ENCODE measurements at regions not wholly inside any gene's neighbourhood (a gene's known extent, or its start where the extent isn't known, plus 50 kb on each side); places are given as distances from the start of the nearest gene placed in this dataset.
"Not testable (repeated sequence)": the region's sequence is repeated elsewhere in the genome, so short reads cannot be mapped to it uniquely, and the experiment has no call there.

GRCh38 chr19:31013384-31014020 is 335.7 kb downstream of the TSHZ3 start:
- in situ Hi-C loops (cut with HindIII; ENCODE audit: low pct_unique_long_range_greater_than_20kb, low sequenced_read_pairs): no loop called here
- no peak for DNase-seq (ENCODE audit: low read depth)

- no peak for DNase-seq (ENCODE audit: low read depth)
- in situ Hi-C loops (cut with HindIII; ENCODE audit: low pct_unique_long_range_greater_than_20kb, low sequenced_read_pairs): no loop called here
Measured at GRCh38 chr19:31002518-31003244, 346.6 kb downstream of the TSHZ3 start.

- no peak for DNase-seq (ENCODE audit: low read depth)
- in situ Hi-C loops (cut with HindIII; ENCODE audit: low pct_unique_long_range_greater_than_20kb, low sequenced_read_pairs): no loop called here
Measured at GRCh38 chr19:31001991-31002390, 347.2 kb downstream of the TSHZ3 start.

GRCh38 chr19:31000913-31001312 is 348.3 kb downstream of the TSHZ3 start:
- DNase-seq (ENCODE audit: low read depth): no peak
- in situ Hi-C loops (cut with HindIII; ENCODE audit: low pct_unique_long_range_greater_than_20kb, low sequenced_read_pairs): no loop called here

- in situ Hi-C loops (cut with HindIII; ENCODE audit: low pct_unique_long_range_greater_than_20kb, low sequenced_read_pairs): no loop called here
- DNase-seq (ENCODE audit: low read depth): no peak
Measured at GRCh38 chr19:30999726-31000125, 349.5 kb downstream of the TSHZ3 start.

- no peak for DNase-seq (ENCODE audit: low read depth)
- in situ Hi-C loops (cut with HindIII; ENCODE audit: low pct_unique_long_range_greater_than_20kb, low sequenced_read_pairs): no loop called here
Measured at GRCh38 chr19:30997222-30997621, 352.0 kb downstream of the TSHZ3 start.

- in situ Hi-C loops (cut with HindIII; ENCODE audit: low pct_unique_long_range_greater_than_20kb, low sequenced_read_pairs): no loop called here
- no peak for DNase-seq (ENCODE audit: low read depth)
Measured at GRCh38 chr19:30978639-30979038, 370.6 kb downstream of the TSHZ3 start.

GRCh38 chr19:30969591-30969990 is 379.6 kb downstream of the TSHZ3 start:
- no peak for DNase-seq (ENCODE audit: low read depth)
- in situ Hi-C loops (cut with HindIII; ENCODE audit: low pct_unique_long_range_greater_than_20kb, low sequenced_read_pairs): no loop called here

- in situ Hi-C loops (cut with HindIII; ENCODE audit: low pct_unique_long_range_greater_than_20kb, low sequenced_read_pairs): no loop called here
Measured at GRCh38 chr19:30968841-30969399, 380.3 kb downstream of the TSHZ3 start.

GRCh38 chr19:30968210-30968609 is 381.0 kb downstream of the TSHZ3 start:
- in situ Hi-C loops (cut with HindIII; ENCODE audit: low pct_unique_long_range_greater_than_20kb, low sequenced_read_pairs): no loop called here
- no peak for DNase-seq (ENCODE audit: low read depth)

More at GRCh38 chr19:30968841-30969399, 380.3 kb downstream of the TSHZ3 start:
- DNase-seq (ENCODE audit: low read depth): no peak

- no peak for DNase-seq (ENCODE audit: low read depth)
- in situ Hi-C loops (cut with HindIII; ENCODE audit: low pct_unique_long_range_greater_than_20kb, low sequenced_read_pairs): no loop called here
Measured at GRCh38 chr19:30966486-30966885, 382.8 kb downstream of the TSHZ3 start.

GRCh38 chr19:30959011-30959410 is 390.2 kb downstream of the TSHZ3 start:
- in situ Hi-C loops (cut with HindIII; ENCODE audit: low pct_unique_long_range_greater_than_20kb, low sequenced_read_pairs): no loop called here

GRCh38 chr19:30955112-30956104 is 393.8 kb downstream of the TSHZ3 start:
- in situ Hi-C loops (cut with HindIII; ENCODE audit: low pct_unique_long_range_greater_than_20kb, low sequenced_read_pairs): no loop called here
- no peak for DNase-seq (ENCODE audit: low read depth)

More at GRCh38 chr19:30959011-30959410, 390.2 kb downstream of the TSHZ3 start:
- no peak for DNase-seq (ENCODE audit: low read depth)

GRCh38 chr19:30944276-30944932 is 404.8 kb downstream of the TSHZ3 start:
- in situ Hi-C loops (cut with HindIII; ENCODE audit: low pct_unique_long_range_greater_than_20kb, low sequenced_read_pairs); DNase-seq (ENCODE audit: low read depth): not testable (repeated sequence)

GRCh38 chr19:30943101-30943843 is 406.0 kb downstream of the TSHZ3 start:
- DNase-seq (ENCODE audit: low read depth): no peak
- in situ Hi-C loops (cut with HindIII; ENCODE audit: low pct_unique_long_range_greater_than_20kb, low sequenced_read_pairs): no loop called here

- no peak for DNase-seq (ENCODE audit: low read depth)
- in situ Hi-C loops (cut with HindIII; ENCODE audit: low pct_unique_long_range_greater_than_20kb, low sequenced_read_pairs): no loop called here
Measured at GRCh38 chr19:30942636-30943035, 406.6 kb downstream of the TSHZ3 start.

- in situ Hi-C loops (cut with HindIII; ENCODE audit: low pct_unique_long_range_greater_than_20kb, low sequenced_read_pairs): no loop called here
- no peak for DNase-seq (ENCODE audit: low read depth)
Measured at GRCh38 chr19:30941591-30941990, 407.6 kb downstream of the TSHZ3 start.
